ENCODE measurements at regions not wholly inside any gene's neighbourhood (a gene's known extent, or its start where the extent isn't known, plus 50 kb on each side); places are given as distances from the start of the nearest gene placed in this dataset.
A peak's percentile ranks its signal among the peaks of the same experiment; 100 is the strongest.
"Not testable (repeated sequence)": the region's sequence is repeated elsewhere in the genome, so short reads cannot be mapped to it uniquely, and the experiment has no call there.

- not testable (repeated sequence) for H3K36me3 ChIP-seq (ENCODE audit: control insufficient read depth, insufficient read depth, low read length); H3K23ac ChIP-seq (ENCODE audit: low read length); H4K8ac ChIP-seq (ENCODE audit: low read depth, low read length); H2BK5ac ChIP-seq (ENCODE audit: low read length); H2BK15ac ChIP-seq (replicated peaks; ENCODE audit: low read depth); H3K4me3 ChIP-seq (ENCODE audit: low read length); H4K5ac ChIP-seq (ENCODE audit: low read length); H3K27me3 ChIP-seq (ENCODE audit: insufficient read depth, low read length, poor library complexity); H3K9ac ChIP-seq (ENCODE audit: low read length); H2AK5ac ChIP-seq (ENCODE audit: low read length); H3K4me1 ChIP-seq (ENCODE audit: control insufficient read depth, low read depth, low read length); H3K4ac ChIP-seq (ENCODE audit: low read depth, low read length); H2BK120ac ChIP-seq (ENCODE audit: low read depth, low read length); H3K27ac ChIP-seq (ENCODE audit: low read depth, low read length); H3K56ac ChIP-seq (ENCODE audit: low read length); H3K4me2 ChIP-seq (ENCODE audit: low read length); H3K79me1 ChIP-seq (ENCODE audit: low read length); H3K79me2 ChIP-seq (ENCODE audit: control insufficient read depth, insufficient read depth, low read length); H3K18ac ChIP-seq (ENCODE audit: low read length)
- WGBS (ENCODE audit: extremely low coverage, insufficient coverage, low lambda C conversion rate), result no CpG with 5 or more reads among the region's 8 CpGs
- peak; percentile 0 for DNase-seq
Observed at GRCh38 chr2:89092911-89093310, 401.4 kb downstream of the RPIA start.

- not testable (repeated sequence) for H4K5ac ChIP-seq (ENCODE audit: low read length); H3K4me2 ChIP-seq (ENCODE audit: low read length); H3K27ac ChIP-seq (ENCODE audit: low read depth, low read length); H3K23ac ChIP-seq (ENCODE audit: low read length); H4K8ac ChIP-seq (ENCODE audit: low read depth, low read length); H3K27me3 ChIP-seq (ENCODE audit: insufficient read depth, low read length, poor library complexity); H2BK5ac ChIP-seq (ENCODE audit: low read length); H2AK5ac ChIP-seq (ENCODE audit: low read length); H3K36me3 ChIP-seq (ENCODE audit: control insufficient read depth, insufficient read depth, low read length); H3K4me3 ChIP-seq (ENCODE audit: low read length); H3K79me2 ChIP-seq (ENCODE audit: control insufficient read depth, insufficient read depth, low read length); H3K56ac ChIP-seq (ENCODE audit: low read length); H3K9ac ChIP-seq (ENCODE audit: low read length); H3K79me1 ChIP-seq (ENCODE audit: low read length); H2BK15ac ChIP-seq (replicated peaks; ENCODE audit: low read depth); H3K18ac ChIP-seq (ENCODE audit: low read length); H3K4me1 ChIP-seq (ENCODE audit: control insufficient read depth, low read depth, low read length); H2BK120ac ChIP-seq (ENCODE audit: low read depth, low read length); H3K4ac ChIP-seq (ENCODE audit: low read depth, low read length)
- WGBS (ENCODE audit: extremely low coverage, insufficient coverage, low lambda C conversion rate), result no CpG with 5 or more reads among the region's 4 CpGs
- DNase-seq, result peak; percentile 61
Observed at GRCh38 chr2:89095060-89095459, 403.6 kb downstream of the RPIA start.

GRCh38 chr2:89102587-89102986, 411.1 kb downstream of the RPIA start:
- H3K79me1 ChIP-seq (ENCODE audit: low read length); H2BK5ac ChIP-seq (ENCODE audit: low read length); H3K79me2 ChIP-seq (ENCODE audit: control insufficient read depth, insufficient read depth, low read length); DNase-seq; H2BK15ac ChIP-seq (replicated peaks; ENCODE audit: low read depth); H2AK5ac ChIP-seq (ENCODE audit: low read length); H3K9ac ChIP-seq (ENCODE audit: low read length); H3K27me3 ChIP-seq (ENCODE audit: insufficient read depth, low read length, poor library complexity); H3K4me1 ChIP-seq (ENCODE audit: control insufficient read depth, low read depth, low read length); H3K27ac ChIP-seq (ENCODE audit: low read depth, low read length); H3K23ac ChIP-seq (ENCODE audit: low read length); H2BK120ac ChIP-seq (ENCODE audit: low read depth, low read length); H3K4ac ChIP-seq (ENCODE audit: low read depth, low read length); H4K8ac ChIP-seq (ENCODE audit: low read depth, low read length); H4K5ac ChIP-seq (ENCODE audit: low read length); H3K56ac ChIP-seq (ENCODE audit: low read length); H3K4me3 ChIP-seq (ENCODE audit: low read length); H3K36me3 ChIP-seq (ENCODE audit: control insufficient read depth, insufficient read depth, low read length); H3K18ac ChIP-seq (ENCODE audit: low read length); H3K4me2 ChIP-seq (ENCODE audit: low read length): not testable (repeated sequence)
- WGBS (ENCODE audit: extremely low coverage, insufficient coverage, low lambda C conversion rate), result no CpG with 5 or more reads among the region's 4 CpGs

GRCh38 chr2:89106369-89107019, 415.0 kb downstream of the RPIA start:
- H3K27me3 ChIP-seq (ENCODE audit: insufficient read depth, low read length, poor library complexity); H2BK5ac ChIP-seq (ENCODE audit: low read length); H3K79me2 ChIP-seq (ENCODE audit: control insufficient read depth, insufficient read depth, low read length); H2BK15ac ChIP-seq (replicated peaks; ENCODE audit: low read depth); H3K4me2 ChIP-seq (ENCODE audit: low read length); H3K4me3 ChIP-seq (ENCODE audit: low read length); H3K27ac ChIP-seq (ENCODE audit: low read depth, low read length); H3K18ac ChIP-seq (ENCODE audit: low read length); H3K4me1 ChIP-seq (ENCODE audit: control insufficient read depth, low read depth, low read length); H2BK120ac ChIP-seq (ENCODE audit: low read depth, low read length); H4K5ac ChIP-seq (ENCODE audit: low read length); DNase-seq; H4K8ac ChIP-seq (ENCODE audit: low read depth, low read length); H3K36me3 ChIP-seq (ENCODE audit: control insufficient read depth, insufficient read depth, low read length); H3K4ac ChIP-seq (ENCODE audit: low read depth, low read length); H2AK5ac ChIP-seq (ENCODE audit: low read length); H3K56ac ChIP-seq (ENCODE audit: low read length); H3K79me1 ChIP-seq (ENCODE audit: low read length); H3K23ac ChIP-seq (ENCODE audit: low read length); H3K9ac ChIP-seq (ENCODE audit: low read length): not testable (repeated sequence)
- WGBS (ENCODE audit: extremely low coverage, insufficient coverage, low lambda C conversion rate), result no CpG with 5 or more reads among the region's 3 CpGs

GRCh38 chr2:89112434-89112833, 421.0 kb downstream of the RPIA start:
- not testable (repeated sequence) for H3K36me3 ChIP-seq (ENCODE audit: control insufficient read depth, insufficient read depth, low read length); H3K9ac ChIP-seq (ENCODE audit: low read length); H2BK15ac ChIP-seq (replicated peaks; ENCODE audit: low read depth); H3K18ac ChIP-seq (ENCODE audit: low read length); H3K79me1 ChIP-seq (ENCODE audit: low read length); H3K4me3 ChIP-seq (ENCODE audit: low read length); H2BK120ac ChIP-seq (ENCODE audit: low read depth, low read length); H3K79me2 ChIP-seq (ENCODE audit: control insufficient read depth, insufficient read depth, low read length); H3K56ac ChIP-seq (ENCODE audit: low read length); H3K4ac ChIP-seq (ENCODE audit: low read depth, low read length); H3K4me1 ChIP-seq (ENCODE audit: control insufficient read depth, low read depth, low read length); H3K23ac ChIP-seq (ENCODE audit: low read length); H3K4me2 ChIP-seq (ENCODE audit: low read length); H3K27ac ChIP-seq (ENCODE audit: low read depth, low read length); H2BK5ac ChIP-seq (ENCODE audit: low read length); H4K5ac ChIP-seq (ENCODE audit: low read length); H2AK5ac ChIP-seq (ENCODE audit: low read length); H3K27me3 ChIP-seq (ENCODE audit: insufficient read depth, low read length, poor library complexity); H4K8ac ChIP-seq (ENCODE audit: low read depth, low read length)
- DNase-seq, result peak; percentile 62
- no CpG with 5 or more reads among the region's 1 CpG for WGBS (ENCODE audit: extremely low coverage, insufficient coverage, low lambda C conversion rate)

GRCh38 chr2:89113286-89113685, 421.8 kb downstream of the RPIA start:
- H3K27ac ChIP-seq (ENCODE audit: low read depth, low read length); H3K4me3 ChIP-seq (ENCODE audit: low read length); H2AK5ac ChIP-seq (ENCODE audit: low read length); H3K79me2 ChIP-seq (ENCODE audit: control insufficient read depth, insufficient read depth, low read length); H3K18ac ChIP-seq (ENCODE audit: low read length); DNase-seq; H3K23ac ChIP-seq (ENCODE audit: low read length); H3K4me1 ChIP-seq (ENCODE audit: control insufficient read depth, low read depth, low read length); H3K27me3 ChIP-seq (ENCODE audit: insufficient read depth, low read length, poor library complexity); H3K9ac ChIP-seq (ENCODE audit: low read length); H3K79me1 ChIP-seq (ENCODE audit: low read length); H3K4ac ChIP-seq (ENCODE audit: low read depth, low read length); H2BK120ac ChIP-seq (ENCODE audit: low read depth, low read length); H3K56ac ChIP-seq (ENCODE audit: low read length); H3K4me2 ChIP-seq (ENCODE audit: low read length); H4K8ac ChIP-seq (ENCODE audit: low read depth, low read length); H3K36me3 ChIP-seq (ENCODE audit: control insufficient read depth, insufficient read depth, low read length); H2BK5ac ChIP-seq (ENCODE audit: low read length); H2BK15ac ChIP-seq (replicated peaks; ENCODE audit: low read depth); H4K5ac ChIP-seq (ENCODE audit: low read length): not testable (repeated sequence)

All from mesendoderm (in vitro differentiated cells).